Glutamatergic neuron (in vitro differentiated cells): ENCODE measurements at regions not wholly inside any gene's neighbourhood (a gene's known extent, or its start where the extent isn't known, plus 50 kb on each side); places are given as distances from the start of the nearest gene placed in this dataset.

Experiments
- DNase-seq: peaks from one replicate; pipeline ENCODE4 v3.0.0; 2022
- H3K27ac Mint-ChIP-seq: one replicate; pipeline ENCODE4 v1.8.0; 2020; ENCODE audit warnings: mild to moderate bottlenecking, mixed read lengths, inconsistent platforms; ENCODE audit not compliant: unreplicated experiment
- H3K27me3 Mint-ChIP-seq: one replicate; pipeline ENCODE4 v1.8.0; 2020; ENCODE audit warnings: mild to moderate bottlenecking, moderate library complexity, mixed read lengths, inconsistent platforms; ENCODE audit not compliant: unreplicated experiment
- H3K36me3 Mint-ChIP-seq: one replicate; pipeline ENCODE4 v1.8.0; 2020; ENCODE audit warnings: mild to moderate bottlenecking, mixed read lengths, inconsistent platforms; ENCODE audit not compliant: unreplicated experiment
- H3K4me1 Mint-ChIP-seq: one replicate; pipeline ENCODE4 v1.8.0; 2020; ENCODE audit warnings: mild to moderate bottlenecking, low read depth, mixed read lengths, inconsistent platforms; ENCODE audit not compliant: unreplicated experiment
- H3K4me3 Mint-ChIP-seq: one replicate; pipeline ENCODE4 v1.8.0; 2020; ENCODE audit warnings: mild to moderate bottlenecking, mixed read lengths, inconsistent platforms; ENCODE audit not compliant: unreplicated experiment
- H3K9me3 Mint-ChIP-seq: one replicate; pipeline ENCODE4 v1.8.0; 2020; ENCODE audit warnings: mild to moderate bottlenecking, moderate library complexity, mixed read lengths, inconsistent platforms; ENCODE audit not compliant: unreplicated experiment
- CTCF ChIP-seq: fragments of 200-600 bp; sonication (generic); IDR thresholded peaks from one replicate; pipeline ENCODE4 v1.5.0; 2021; ENCODE audit not compliant: partially characterized antibody, unreplicated experiment

GRCh38 chr4:23981328-23981727 lies 91.5 kb upstream of the PPARGC1A start:
- H3K27me3 Mint-ChIP-seq: peaks cover 4% of the 10 kb centered on the region
- no peaks in the 10 kb centered on the region for H3K36me3 Mint-ChIP-seq
- no peak overlapping the region for H3K4me3 Mint-ChIP-seq
- no peaks in the 10 kb centered on the region for H3K4me1 Mint-ChIP-seq
- no peaks in the 10 kb centered on the region for H3K9me3 Mint-ChIP-seq
- no peak overlapping the region for H3K27ac Mint-ChIP-seq
- no peak for DNase-seq
- no peak for TF ChIP-seq CTCF

- H3K4me1 Mint-ChIP-seq: no peaks in the 10 kb centered on the region
- no peaks in the 10 kb centered on the region for H3K9me3 Mint-ChIP-seq
- no peak for TF ChIP-seq CTCF
- H3K36me3 Mint-ChIP-seq: no peaks in the 10 kb centered on the region
- DNase-seq: no peak
- no peak overlapping the region for H3K4me3 Mint-ChIP-seq
- peaks cover 4% of the 10 kb centered on the region for H3K27me3 Mint-ChIP-seq
- no peak overlapping the region for H3K27ac Mint-ChIP-seq
Observed at GRCh38 chr4:23979534-23979933, 89.7 kb upstream of the PPARGC1A start.

GRCh38 chr4:23978002-23978401 lies 88.2 kb upstream of the PPARGC1A start:
- Mint-ChIP-seq H3K27ac (no peak overlapping the region), H3K9me3 (no peaks in the 10 kb centered on the region), H3K4me3 (no peak overlapping the region), H3K27me3 (peaks cover 4% of the 10 kb centered on the region), H3K4me1 (peaks cover 5% of the 10 kb centered on the region), H3K36me3 (no peaks in the 10 kb centered on the region)
- TF ChIP-seq CTCF: no peak
- no peak for DNase-seq

- Mint-ChIP-seq H3K4me3 (no peak overlapping the region), H3K36me3 (no peaks in the 10 kb centered on the region), H3K27ac (no peak overlapping the region), H3K9me3 (no peaks in the 10 kb centered on the region), H3K4me1 (peaks cover 5% of the 10 kb centered on the region), H3K27me3 (peaks cover 1% of the 10 kb centered on the region)
- no peak for DNase-seq
- no peak for TF ChIP-seq CTCF
Observed at GRCh38 chr4:23976423-23976822, 86.6 kb upstream of the PPARGC1A start.

- no peak for DNase-seq
- H3K9me3 Mint-ChIP-seq: no peaks in the 10 kb centered on the region
- H3K36me3 Mint-ChIP-seq: no peaks in the 10 kb centered on the region
- H3K4me3 Mint-ChIP-seq: no peak overlapping the region
- no peak overlapping the region for H3K27ac Mint-ChIP-seq
- peaks cover 8% of the 10 kb centered on the region for H3K4me1 Mint-ChIP-seq
- peaks cover 2% of the 10 kb centered on the region for H3K27me3 Mint-ChIP-seq
- no peak for TF ChIP-seq CTCF
Observed at GRCh38 chr4:23973308-23973855, 83.5 kb upstream of the PPARGC1A start.
